Hematopoietic multipotent progenitor cell (in vitro differentiated cells): ENCODE measurements at regions not wholly inside any gene's neighbourhood (a gene's known extent, or its start where the extent isn't known, plus 50 kb on each side); places are given as distances from the start of the nearest gene placed in this dataset.

Experiments
- DNase-seq, 3 donors: peaks; one replicate each; pipeline ENCODE4 v3.0.0-alpha.2; 2011 to 2015; ENCODE audit warnings: low read depth in 2 of 3, low spot score in 2 of 3

GRCh38 chr5:88976914-88977313 is 93.9 kb upstream of the MEF2C start:
- DNase-seq: no peak

- no peak for DNase-seq
Observed at GRCh38 chr5:88967633-88968585, 84.9 kb upstream of the MEF2C start.

GRCh38 chr5:88964831-88965230 is 81.8 kb upstream of the MEF2C start:
- DNase-seq: no peak

GRCh38 chr5:88957013-88957412 is 74.0 kb upstream of the MEF2C start:
- no peak for DNase-seq

- DNase-seq: no peak
Observed at GRCh38 chr5:88956416-88956815, 73.4 kb upstream of the MEF2C start.

- no peak for DNase-seq
Observed at GRCh38 chr5:88955403-88955802, 72.4 kb upstream of the MEF2C start.

- DNase-seq: no peak
Observed at GRCh38 chr5:88954511-88954910, 71.5 kb upstream of the MEF2C start.

- DNase-seq: no peak
Observed at GRCh38 chr5:88952996-88953643, 70.1 kb upstream of the MEF2C start.

- no peak for DNase-seq
Observed at GRCh38 chr5:88952344-88952743, 69.4 kb upstream of the MEF2C start.

GRCh38 chr5:88951457-88951856 is 68.5 kb upstream of the MEF2C start:
- no peak for DNase-seq

- DNase-seq: no peak
Observed at GRCh38 chr5:88948746-88949600, 66.0 kb upstream of the MEF2C start.

- DNase-seq: peak in 1 of 3 donors; percentile 1
Observed at GRCh38 chr5:88944751-88945531, 62.0 kb upstream of the MEF2C start.

GRCh38 chr5:88941581-88941980 is 58.6 kb upstream of the MEF2C start:
- no peak for DNase-seq

GRCh38 chr5:88940713-88941112 is 57.7 kb upstream of the MEF2C start:
- DNase-seq: no peak

- DNase-seq: no peak
Observed at GRCh38 chr5:88939300-88939699, 56.3 kb upstream of the MEF2C start.

- no peak for DNase-seq
Observed at GRCh38 chr5:88938488-88938887, 55.5 kb upstream of the MEF2C start.

GRCh38 chr5:88937406-88937805 is 54.4 kb upstream of the MEF2C start:
- DNase-seq: no peak

- DNase-seq: no peak
Observed at GRCh38 chr5:88934439-88934838, 51.5 kb upstream of the MEF2C start.
